Activated CD8-positive, alpha-beta T cell treated with anti-CD3 and anti-CD28 coated beads for 36 hours (primary cell): ENCODE measurements at regions not wholly inside any gene's neighbourhood (a gene's known extent, or its start where the extent isn't known, plus 50 kb on each side); places are given as distances from the start of the nearest gene placed in this dataset.

ENCODE experiments used
- ATAC-seq: fragments of 200-7000 bp; cut with Tn5 transposase; one replicate; pipeline ENCODE4 v1.10.0; 2021; ENCODE audit warnings: mild to moderate bottlenecking, moderate library complexity
- CTCF ChIA-PET: fragments of 350-600 bp; sonication (Branson Sonifier 250); formaldehyde crosslinking; loops from one replicate; lab custom pipeline; 2021; ENCODE audit warnings: antibody characterized with exemption; lab: Charles Lee
- POLR2A ChIA-PET: fragments of 350-600 bp; sonication (Branson Sonifier 250); formaldehyde crosslinking; loops from one replicate; lab custom pipeline; 2021; ENCODE audit warnings: antibody characterized with exemption; lab: Charles Lee
- DNase-seq: peaks from one replicate; pipeline ENCODE4 v3.0.0-alpha.2; 2020
- H3K27ac Mint-ChIP-seq: one replicate; pipeline ENCODE4 v1.8.0; 2021; ENCODE audit warnings: mild to moderate bottlenecking, mixed read lengths
- H3K27me3 Mint-ChIP-seq: one replicate; pipeline ENCODE4 v1.8.0; 2021; ENCODE audit warnings: mixed read lengths
- H3K36me3 Mint-ChIP-seq: one replicate; pipeline ENCODE4 v1.8.0; 2021; ENCODE audit warnings: low read depth, mixed read lengths
- H3K4me1 Mint-ChIP-seq: one replicate; pipeline ENCODE4 v1.8.0; 2021; ENCODE audit warnings: low read depth, mixed read lengths
- H3K4me3 Mint-ChIP-seq: one replicate; pipeline ENCODE4 v1.8.0; 2021; ENCODE audit warnings: mild to moderate bottlenecking, moderate library complexity, mixed read lengths
- H3K9me3 Mint-ChIP-seq: one replicate; pipeline ENCODE4 v1.8.0; 2021; ENCODE audit warnings: mixed read lengths
- CTCF ChIP-seq: fragments of 200-600 bp; IDR thresholded peaks from one replicate; pipeline ENCODE4 v1.8.0; 2022; ENCODE audit warnings: antibody characterized with exemption, mild to moderate bottlenecking
- intact Hi-C: fragments of 100-400 bp; cut with micrococcal nuclease; formaldehyde crosslinking; loops from one replicate; pipeline ENCODE4 v1.10.0; 2022

GRCh38 chr10:80702143-80702542 lies 164.4 kb downstream of the SH2D4B start:
- no peak for DNase-seq
- POLR2A ChIA-PET = interaction anchor here (0.6 kb wide), 1 partner anchor 273 kb away, joined by 3 read pairs; no protein-coding TSS in a partner anchor

GRCh38 chr10:80705899-80706298 lies 168.2 kb downstream of the SH2D4B start:
- CTCF ChIA-PET = no interaction called here
- ATAC-seq (no peak), DNase-seq (no peak)
- Mint-ChIP-seq H3K27me3 (peaks cover 4% of the 10 kb centered on the region), H3K4me1 (no peaks in the 10 kb centered on the region), H3K27ac (no peak overlapping the region), H3K36me3 (no peaks in the 10 kb centered on the region), H3K4me3 (no peak overlapping the region), H3K9me3 (no peaks in the 10 kb centered on the region)
- no peak for TF ChIP-seq CTCF
- intact Hi-C loops = no loop called here
- POLR2A ChIA-PET = no interaction called here

More at GRCh38 chr10:80702143-80702542, 164.4 kb downstream of the SH2D4B start:
- H3K4me3 Mint-ChIP-seq = no peak overlapping the region
- CTCF ChIA-PET = interaction anchor here (0.7 to 3.9 kb wide), 3 partner anchors 39 to 1145 kb away, joined by 3 to 29 read pairs (median 4); no protein-coding TSS in a partner anchor
- H3K9me3 Mint-ChIP-seq = no peaks in the 10 kb centered on the region
- no peaks in the 10 kb centered on the region for H3K36me3 Mint-ChIP-seq
- intact Hi-C loops = no loop called here
- H3K27me3 Mint-ChIP-seq = peaks cover 6% of the 10 kb centered on the region
- no peak for ATAC-seq
- no peak overlapping the region for H3K27ac Mint-ChIP-seq
- no peak for TF ChIP-seq CTCF
- H3K4me1 Mint-ChIP-seq = no peaks in the 10 kb centered on the region

- Mint-ChIP-seq H3K4me1 (no peaks in the 10 kb centered on the region), H3K27me3 (peaks cover 6% of the 10 kb centered on the region), H3K4me3 (no peak overlapping the region), H3K9me3 (no peaks in the 10 kb centered on the region), H3K36me3 (no peaks in the 10 kb centered on the region), H3K27ac (no peak overlapping the region)
- intact Hi-C loops = no loop called here
- POLR2A ChIA-PET = no interaction called here
- no peak for ATAC-seq
- DNase-seq = no peak
- CTCF ChIA-PET = interaction anchor here (1.3 to 1.7 kb wide), 2 partner anchors 9 to 111 kb away, joined by 5 to 16 read pairs; no protein-coding TSS in a partner anchor
- TF ChIP-seq CTCF = no peak
Observed at GRCh38 chr10:80708185-80708584, 170.5 kb downstream of the SH2D4B start.

- no peak for TF ChIP-seq CTCF
- ATAC-seq = no peak
- CTCF ChIA-PET = interaction anchor here (1.3 to 1.7 kb wide), 2 partner anchors 9 to 112 kb away, joined by 5 to 16 read pairs; no protein-coding TSS in a partner anchor
- intact Hi-C loops = no loop called here
- no peaks in the 10 kb centered on the region for H3K4me1 Mint-ChIP-seq
- no peaks in the 10 kb centered on the region for H3K9me3 Mint-ChIP-seq
- H3K36me3 Mint-ChIP-seq = no peaks in the 10 kb centered on the region
- no peak overlapping the region for H3K27ac Mint-ChIP-seq
- peaks cover 6% of the 10 kb centered on the region for H3K27me3 Mint-ChIP-seq
- POLR2A ChIA-PET = no interaction called here
- H3K4me3 Mint-ChIP-seq = no peak overlapping the region
- DNase-seq = no peak
Observed at GRCh38 chr10:80708808-80709207, 171.1 kb downstream of the SH2D4B start.

GRCh38 chr10:80709866-80710265 lies 172.2 kb downstream of the SH2D4B start:
- ATAC-seq = no peak
- H3K4me3 Mint-ChIP-seq = no peak overlapping the region
- POLR2A ChIA-PET = interaction anchor here (0.6 kb wide), 1 partner anchor 81 kb away, joined by 3 read pairs; no protein-coding TSS in a partner anchor
- no peaks in the 10 kb centered on the region for H3K9me3 Mint-ChIP-seq
- TF ChIP-seq CTCF = no peak
- intact Hi-C loops = no loop called here
- H3K4me1 Mint-ChIP-seq = no peaks in the 10 kb centered on the region
- H3K36me3 Mint-ChIP-seq = no peaks in the 10 kb centered on the region
- CTCF ChIA-PET = no interaction called here
- H3K27ac Mint-ChIP-seq = no peak overlapping the region
- DNase-seq = no peak
- H3K27me3 Mint-ChIP-seq = peaks cover 3% of the 10 kb centered on the region
